ENCODE measurements at regions not wholly inside any gene's neighbourhood (a gene's known extent, or its start where the extent isn't known, plus 50 kb on each side); places are given as distances from the start of the nearest gene placed in this dataset.

- Mint-ChIP-seq H3K36me3 (ENCODE audit: low read depth) (no peaks in the 10 kb centered on the region), H3K4me3 (no peak overlapping the region), H3K4me1 (no peaks in the 10 kb centered on the region), H3K27me3 (ENCODE audit: insufficient read depth, low read depth, poor library complexity) (peaks cover 2% of the 10 kb centered on the region), H3K9me3 (no peaks in the 10 kb centered on the region; the same call in 2 of the 3 replicates), H3K27ac (no peak overlapping the region)
- Histone ChIP-seq H3F3A (replicated peaks; ENCODE audit: low read depth) (0 out of 2 replicates have a peak, but pooled peaks cover 2% of the 10 kb centered on the region), H3K9me2 (ENCODE audit: insufficient read depth) (0 out of 2 replicates have a peak, but pooled peaks cover under 1% of the 10 kb centered on the region), H3K4me2 (no peak overlapping the region), H2AFZ (no peak overlapping the region), H3K4me3 (no peak overlapping the region), H3K27me3 (ENCODE audit: insufficient read depth) (no peaks in the 10 kb centered on the region), H3K27ac (ENCODE audit: low read depth) (no peak overlapping the region), H4K20me1 (replicated peaks; ENCODE audit: insufficient read depth) (no peaks in the 10 kb centered on the region), H3K4me1 (ENCODE audit: insufficient read depth) (no peaks in the 10 kb centered on the region), H3K36me3 (ENCODE audit: insufficient read depth) (no peaks in the 10 kb centered on the region), H3K79me2 (replicated peaks; ENCODE audit: insufficient read depth) (no peaks in the 10 kb centered on the region)
- no peak for ATAC-seq
- TF ChIP-seq ZNF331 (CRISPR knock-in tag; IDR thresholded peaks at IDR 0.05; ENCODE audit: low read depth) (no peak), POLR2AphosphoS5 (IDR thresholded peaks at IDR 0.05; ENCODE audit: low read depth) (no peak), CREB1 (CRISPR knock-in tag; IDR thresholded peaks at IDR 0.05; ENCODE audit: low read depth) (no peak), ZNF462 (CRISPR knock-in tag; IDR thresholded peaks at IDR 0.05) (no peak), EZH2phosphoT487 (IDR thresholded peaks at IDR 0.05; ENCODE audit: unreplicated experiment) (no peak), REST (IDR thresholded peaks at IDR 0.05; ENCODE audit: unreplicated experiment) (no peak), STAT1 (IDR thresholded peaks at IDR 0.05; ENCODE audit: unreplicated experiment) (no peak)
- TF ChIP-seq, protein P1, sequence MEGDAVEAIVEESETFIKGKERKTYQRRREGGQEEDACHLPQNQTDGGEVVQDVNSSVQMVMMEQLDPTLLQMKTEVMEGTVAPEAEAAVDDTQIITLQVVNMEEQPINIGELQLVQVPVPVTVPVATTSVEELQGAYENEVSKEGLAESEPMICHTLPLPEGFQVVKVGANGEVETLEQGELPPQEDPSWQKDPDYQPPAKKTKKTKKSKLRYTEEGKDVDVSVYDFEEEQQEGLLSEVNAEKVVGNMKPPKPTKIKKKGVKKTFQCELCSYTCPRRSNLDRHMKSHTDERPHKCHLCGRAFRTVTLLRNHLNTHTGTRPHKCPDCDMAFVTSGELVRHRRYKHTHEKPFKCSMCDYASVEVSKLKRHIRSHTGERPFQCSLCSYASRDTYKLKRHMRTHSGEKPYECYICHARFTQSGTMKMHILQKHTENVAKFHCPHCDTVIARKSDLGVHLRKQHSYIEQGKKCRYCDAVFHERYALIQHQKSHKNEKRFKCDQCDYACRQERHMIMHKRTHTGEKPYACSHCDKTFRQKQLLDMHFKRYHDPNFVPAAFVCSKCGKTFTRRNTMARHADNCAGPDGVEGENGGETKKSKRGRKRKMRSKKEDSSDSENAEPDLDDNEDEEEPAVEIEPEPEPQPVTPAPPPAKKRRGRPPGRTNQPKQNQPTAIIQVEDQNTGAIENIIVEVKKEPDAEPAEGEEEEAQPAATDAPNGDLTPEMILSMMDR (conservative IDR thresholded peaks at IDR 0.05; ENCODE audit: low read depth in 2 of 2): no peak
- no peak for DNase-seq (ENCODE audit: low spot score)
Measured at GRCh38 chr17:13871261-13871660, 198.0 kb upstream of the COX10 start.

Data from GM23338 (cell line).